ENCODE measurements at regions not wholly inside any gene's neighbourhood (a gene's known extent, or its start where the extent isn't known, plus 50 kb on each side); places are given as distances from the start of the nearest gene placed in this dataset.
"Not testable (repeated sequence)": the region's sequence is repeated elsewhere in the genome, so short reads cannot be mapped to it uniquely, and the experiment has no call there.

DNA sequence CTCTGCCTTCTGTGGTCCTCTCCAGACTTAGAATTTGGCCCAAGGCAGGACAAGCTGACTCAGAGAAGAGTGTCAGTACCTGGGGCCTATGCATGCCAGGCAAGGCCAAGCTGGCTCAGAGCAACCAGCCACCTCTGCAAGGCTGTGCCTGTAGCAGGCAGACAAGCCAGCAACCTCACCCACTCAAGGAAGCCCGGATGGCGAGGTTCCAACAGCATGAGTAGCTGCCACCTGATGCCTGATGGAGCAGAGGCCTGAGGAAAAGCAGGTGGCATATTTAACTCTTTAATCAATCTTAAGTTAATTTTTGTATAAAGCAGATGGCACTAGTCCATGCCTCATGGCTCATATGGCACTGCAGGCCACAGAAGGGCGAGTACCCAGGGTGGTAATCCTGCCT, 3595.8 kb upstream of the OR11H1 start:
- H3K27ac ChIP-seq; H3K4me3 ChIP-seq; H3K4me1 ChIP-seq; H3K9me3 ChIP-seq; H3K36me3 ChIP-seq; H3K27me3 ChIP-seq; intact Hi-C loops (cut with DNase I; ENCODE audit: low total_unique reads): not testable (repeated sequence)
- DNase-seq, result peak in 1 of 2 donors; percentile 18

DNA sequence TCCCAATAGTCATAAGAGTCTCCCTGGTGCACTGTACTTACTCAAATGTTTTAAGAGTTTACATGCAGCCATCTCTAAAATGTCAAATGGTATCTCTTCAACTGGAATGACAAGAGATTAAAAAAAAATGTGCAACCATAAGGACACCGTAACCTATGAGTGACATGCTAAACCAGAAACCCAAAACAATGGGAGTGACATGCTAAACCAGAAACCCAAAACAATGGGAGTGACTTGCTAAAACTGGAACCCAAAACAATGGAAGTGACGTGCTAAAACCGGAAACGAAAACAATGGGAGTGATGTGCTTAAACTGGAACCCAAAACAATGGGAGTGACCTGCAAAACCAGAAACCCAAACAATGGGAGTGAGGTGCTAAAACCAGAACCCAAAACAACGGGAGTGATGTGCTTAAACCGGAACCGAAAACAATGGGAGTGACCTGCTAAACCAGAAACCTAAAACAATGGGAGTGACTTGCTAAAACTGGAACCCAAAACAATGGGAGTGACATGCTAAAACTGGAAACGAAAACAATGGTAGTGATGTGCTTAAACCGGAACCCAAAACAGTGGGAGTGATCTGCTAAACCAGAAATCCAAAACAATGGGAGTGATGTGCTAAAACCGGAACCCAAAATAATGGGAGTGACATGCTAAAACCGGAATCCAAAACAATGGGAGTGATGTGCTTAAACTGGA, 3559.9 kb upstream of the OR11H1 start:
- intact Hi-C loops (cut with DNase I; ENCODE audit: low total_unique reads); DNase-seq; H3K4me1 ChIP-seq: not testable (repeated sequence)

DNA sequence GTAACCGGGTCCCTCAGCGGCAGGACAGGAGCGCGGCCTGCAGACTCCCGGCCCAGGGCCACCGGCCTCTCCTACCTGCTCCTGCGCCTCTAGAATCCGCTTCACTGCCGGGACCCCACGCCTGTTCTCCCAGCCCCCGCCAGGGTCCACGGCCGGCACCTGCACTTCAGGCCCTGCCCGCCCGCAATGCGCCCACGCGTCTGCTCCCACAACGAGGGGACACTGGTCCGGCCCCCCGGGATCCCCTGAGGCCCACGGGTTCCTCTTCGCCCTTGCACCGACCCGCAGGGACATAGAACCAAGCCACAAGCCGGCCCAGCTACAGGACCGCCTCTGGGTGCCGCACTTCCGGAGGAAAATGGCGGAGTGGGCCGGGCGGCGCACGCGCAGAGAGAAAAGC, 3554.1 kb upstream of the OR11H1 start:
- H3K27me3 ChIP-seq; intact Hi-C loops (cut with DNase I; ENCODE audit: low total_unique reads); H3K27ac ChIP-seq; H3K4me1 ChIP-seq; H3K4me3 ChIP-seq; DNase-seq; H3K9me3 ChIP-seq; H3K36me3 ChIP-seq: not testable (repeated sequence)

More for the DNA sequence above, 3559.9 kb upstream of the OR11H1 start:
- H3K27me3 ChIP-seq, H3K9me3 ChIP-seq, H3K27ac ChIP-seq, H3K4me3 ChIP-seq, H3K36me3 ChIP-seq: not testable (repeated sequence)

Data from tibial artery (tissue), 4 donors.